ENCODE measurements at regions not wholly inside any gene's neighbourhood (a gene's known extent, or its start where the extent isn't known, plus 50 kb on each side); places are given as distances from the start of the nearest gene placed in this dataset.

DNA sequence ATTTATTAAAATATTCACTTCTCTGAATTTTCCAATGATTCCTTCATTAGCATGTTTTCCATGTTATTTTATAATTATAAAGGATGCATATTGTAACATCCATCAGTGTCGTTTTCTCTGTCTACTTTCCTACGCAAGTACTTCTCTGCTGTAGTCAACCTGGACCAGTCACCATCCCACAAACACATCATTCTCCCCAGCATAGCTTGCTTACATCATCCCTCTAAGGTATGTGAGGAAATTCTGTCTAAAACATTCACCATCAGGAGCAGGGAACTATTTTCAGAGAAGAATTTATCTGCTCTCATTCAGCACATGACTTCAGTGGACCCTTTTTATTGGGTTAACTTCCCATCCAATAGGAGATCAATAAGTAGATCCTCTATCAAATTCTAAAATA is 806.1 kb upstream of the ARGLU1 start:
- no peaks in the 10 kb centered on the region for H3K36me3 Mint-ChIP-seq (ENCODE audit: low read depth)
- no peaks in the 10 kb centered on the region for H3K27me3 Mint-ChIP-seq (ENCODE audit: low read depth)
- no peaks in the 10 kb centered on the region for H3K9me3 Mint-ChIP-seq
- DNase-seq (ENCODE audit: low read depth, low spot score): no peak
- no peak overlapping the region for H3K27ac Mint-ChIP-seq (ENCODE audit: unreplicated experiment)
- peaks cover 26% of the 10 kb centered on the region for H3K4me1 Mint-ChIP-seq
- TF ChIP-seq CTCF (conservative IDR thresholded peaks at IDR 0.05): no peak
- H3K4me3 Mint-ChIP-seq: no peak overlapping the region

GRCh38 chr13:107373551-107373950 is 805.6 kb upstream of the ARGLU1 start:
- H3K4me3 Mint-ChIP-seq: no peak overlapping the region
- no peak overlapping the region for H3K27ac Mint-ChIP-seq (ENCODE audit: unreplicated experiment)
- no peaks in the 10 kb centered on the region for H3K9me3 Mint-ChIP-seq
- H3K4me1 Mint-ChIP-seq: peaks cover 26% of the 10 kb centered on the region
- TF ChIP-seq CTCF (conservative IDR thresholded peaks at IDR 0.05): peak; percentile 73
- no peaks in the 10 kb centered on the region for H3K27me3 Mint-ChIP-seq (ENCODE audit: low read depth)
- no peak for DNase-seq (ENCODE audit: low read depth, low spot score)
- no peaks in the 10 kb centered on the region for H3K36me3 Mint-ChIP-seq (ENCODE audit: low read depth)

DNA sequence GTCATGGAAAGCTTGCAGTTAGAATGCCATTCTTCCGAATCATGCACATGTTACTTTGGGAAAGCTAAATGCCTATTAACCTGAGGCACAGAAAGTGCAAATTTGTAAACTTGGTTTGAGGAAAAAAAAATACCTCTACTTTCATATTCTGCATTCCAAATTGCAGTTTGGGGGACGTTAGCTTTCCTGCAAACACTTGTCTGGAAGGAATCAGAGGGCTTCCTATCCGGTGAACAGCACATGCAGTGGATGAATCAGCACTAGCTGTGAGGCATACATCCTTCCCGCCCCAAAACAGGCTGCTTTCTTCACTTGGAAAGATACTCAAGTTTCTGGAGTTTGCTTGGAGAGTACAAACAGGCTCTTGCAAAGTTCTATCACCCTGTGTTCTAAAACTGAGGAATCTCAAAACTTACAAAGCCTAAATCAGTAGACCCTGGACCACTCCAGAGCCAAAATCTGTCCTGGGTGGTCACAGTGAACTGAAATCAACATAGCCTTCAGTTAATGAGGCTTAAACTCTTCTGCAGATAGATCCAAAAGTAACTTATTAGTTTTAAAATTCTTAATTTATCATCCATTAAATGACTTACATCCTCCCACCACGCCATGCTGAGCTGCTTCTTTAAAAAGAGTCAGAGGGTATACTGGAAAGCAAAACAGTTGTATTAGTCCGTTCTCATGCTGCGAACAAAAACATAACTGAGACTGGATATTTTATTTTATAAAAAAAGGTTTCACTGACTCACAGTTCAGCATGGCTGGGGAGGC is 802.3 kb upstream of the ARGLU1 start:
- Mint-ChIP-seq H3K27ac (ENCODE audit: unreplicated experiment) (no peak overlapping the region), H3K4me3 (no peak overlapping the region), H3K4me1 (peaks cover 11% of the 10 kb centered on the region), H3K27me3 (ENCODE audit: low read depth) (no peaks in the 10 kb centered on the region), H3K36me3 (ENCODE audit: low read depth) (no peaks in the 10 kb centered on the region), H3K9me3 (no peaks in the 10 kb centered on the region)
- no peak for TF ChIP-seq CTCF (conservative IDR thresholded peaks at IDR 0.05)
- DNase-seq (ENCODE audit: low read depth, low spot score): no peak

GRCh38 chr13:107367258-107367657 is 799.3 kb upstream of the ARGLU1 start:
- DNase-seq (ENCODE audit: low read depth, low spot score): no peak
- no peaks in the 10 kb centered on the region for H3K9me3 Mint-ChIP-seq
- H3K27me3 Mint-ChIP-seq (ENCODE audit: low read depth): no peaks in the 10 kb centered on the region
- H3K4me1 Mint-ChIP-seq: peaks cover 7% of the 10 kb centered on the region
- no peak overlapping the region for H3K4me3 Mint-ChIP-seq
- H3K36me3 Mint-ChIP-seq (ENCODE audit: low read depth): no peaks in the 10 kb centered on the region
- TF ChIP-seq CTCF (conservative IDR thresholded peaks at IDR 0.05): no peak
- H3K27ac Mint-ChIP-seq (ENCODE audit: unreplicated experiment): no peak overlapping the region

DNA sequence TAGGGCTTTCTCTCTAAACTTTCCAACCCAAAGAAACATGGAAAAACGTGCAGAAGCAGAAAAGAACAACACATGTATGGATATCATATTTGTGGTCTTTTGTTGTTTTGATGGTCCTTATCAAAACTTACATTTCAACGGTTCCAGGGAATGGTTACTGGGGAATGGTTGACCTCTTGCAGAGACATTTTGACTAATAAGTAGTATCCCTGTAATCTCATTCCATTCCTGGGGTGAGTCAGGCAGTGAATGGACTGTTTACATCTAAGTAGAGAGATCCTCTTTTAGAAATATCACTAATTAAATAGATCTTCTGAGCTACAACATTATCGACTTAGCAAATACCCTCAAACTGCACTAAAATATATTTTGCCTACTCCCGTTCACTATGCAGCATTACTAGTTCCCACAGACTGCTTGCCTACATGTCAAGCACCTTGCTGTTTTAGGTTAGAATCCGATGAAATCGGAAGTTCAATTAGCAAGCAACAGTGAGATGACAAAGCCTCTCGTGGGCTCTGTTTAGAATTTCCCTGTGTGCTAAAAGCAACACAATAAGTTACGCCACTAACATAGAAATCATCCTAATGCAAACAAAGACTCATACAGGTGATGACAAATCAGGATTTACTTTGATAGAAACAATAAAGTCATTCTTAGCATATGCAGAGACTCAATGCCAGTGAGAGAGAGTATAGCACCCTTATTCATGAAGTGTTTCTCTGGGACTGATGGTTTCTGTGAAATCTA is 797.7 kb upstream of the ARGLU1 start:
- Mint-ChIP-seq H3K27me3 (ENCODE audit: low read depth) (no peaks in the 10 kb centered on the region), H3K27ac (ENCODE audit: unreplicated experiment) (no peak overlapping the region), H3K4me3 (no peak overlapping the region), H3K4me1 (no peaks in the 10 kb centered on the region), H3K9me3 (no peaks in the 10 kb centered on the region), H3K36me3 (ENCODE audit: low read depth) (no peaks in the 10 kb centered on the region)
- no peak for TF ChIP-seq CTCF (conservative IDR thresholded peaks at IDR 0.05)
- DNase-seq (ENCODE audit: low read depth, low spot score): no peak

All from neural crest cell (in vitro differentiated cells).